Erythroblast (primary cell): ENCODE measurements at regions not wholly inside any gene's neighbourhood (a gene's known extent, or its start where the extent isn't known, plus 50 kb on each side); places are given as distances from the start of the nearest gene placed in this dataset.

ENCODE experiments used
- GATA1 ChIP-seq: IDR thresholded peaks from 2 replicates; pipeline ENCODE4 v1.6.1; 2011; ENCODE audit warnings: low read depth, mild to moderate bottlenecking, control low read depth, low read length, moderate library complexity
- POLR2A ChIP-seq: IDR thresholded peaks from 2 replicates; pipeline ENCODE4 v1.6.1; 2011; ENCODE audit warnings: mild to moderate bottlenecking, low read length

- TF ChIP-seq POLR2A = no peak
- TF ChIP-seq GATA1 = no peak
These were observed 260.9 kb downstream of the CYRIA start for GRCh38 chr2:16404551-16405300.
